ENCODE measurements at regions not wholly inside any gene's neighbourhood (a gene's known extent, or its start where the extent isn't known, plus 50 kb on each side); places are given as distances from the start of the nearest gene placed in this dataset.

DNA sequence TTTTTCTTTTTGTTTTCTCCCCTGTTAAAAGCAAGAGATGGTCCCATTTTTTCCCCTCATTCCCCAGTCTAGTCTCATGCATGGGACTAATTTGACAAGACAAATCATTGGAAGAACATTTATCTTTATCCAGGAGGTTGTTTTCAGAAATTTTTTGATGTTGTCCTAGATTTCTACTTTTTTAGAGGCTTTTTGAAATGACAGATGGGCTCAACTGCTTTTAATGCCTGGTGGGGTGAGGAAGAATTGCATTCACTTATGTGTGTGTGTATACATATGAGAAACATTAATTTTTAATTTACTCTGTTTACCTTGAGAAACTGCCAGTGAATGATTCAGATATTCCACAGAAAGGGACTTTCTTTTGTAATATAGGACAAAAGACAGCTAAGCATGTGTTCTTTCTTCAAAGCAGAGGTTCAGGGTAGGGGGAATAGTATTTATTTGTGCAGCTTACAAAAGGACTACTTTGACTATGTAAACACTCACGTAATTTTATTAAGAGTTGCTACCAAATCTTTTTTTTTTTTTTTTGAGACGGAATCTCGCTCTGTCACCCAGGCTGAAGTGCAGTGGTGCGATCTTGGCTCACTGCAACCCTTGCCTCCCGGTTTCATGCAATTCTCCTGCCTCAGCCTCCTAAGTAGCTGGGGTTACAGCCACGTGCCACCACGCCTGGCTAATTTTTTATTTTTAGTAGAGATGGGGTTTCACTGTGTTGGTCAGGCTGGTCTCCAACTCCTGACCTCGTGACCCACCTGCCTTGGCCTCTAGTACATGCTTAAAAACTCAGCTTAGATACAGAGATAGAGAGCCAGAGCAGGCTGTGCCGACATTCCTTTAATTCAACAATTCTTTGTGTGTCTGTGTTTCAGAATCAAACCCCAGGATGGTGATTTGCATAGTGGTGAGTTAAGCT lies 130.1 kb upstream of the RARB start:
- H3K4me1 ChIP-seq, result peaks cover 0 to 14% (median 5%) of the 10 kb centered on the region in 4 donors
- no peak overlapping the region for H3K4me3 ChIP-seq
- H3K27me3 ChIP-seq, result no peaks in the 10 kb centered on the region
- no peaks in the 10 kb centered on the region for H3K36me3 ChIP-seq
- intact Hi-C loops (cut with DNase I), result no loop called here
- DNase-seq (ENCODE audit: extremely low spot score), result no peak
- no peaks in the 10 kb centered on the region for H3K9me3 ChIP-seq
- no peak overlapping the region for H3K27ac ChIP-seq (replicated peaks in 1 of 4)
- 76% methylated on average over 9 of the region's 9 CpGs for WGBS
- TF ChIP-seq POLR2AphosphoS5 (IDR thresholded peaks at IDR 0.05), result no peak
- TF ChIP-seq, protein P1, sequence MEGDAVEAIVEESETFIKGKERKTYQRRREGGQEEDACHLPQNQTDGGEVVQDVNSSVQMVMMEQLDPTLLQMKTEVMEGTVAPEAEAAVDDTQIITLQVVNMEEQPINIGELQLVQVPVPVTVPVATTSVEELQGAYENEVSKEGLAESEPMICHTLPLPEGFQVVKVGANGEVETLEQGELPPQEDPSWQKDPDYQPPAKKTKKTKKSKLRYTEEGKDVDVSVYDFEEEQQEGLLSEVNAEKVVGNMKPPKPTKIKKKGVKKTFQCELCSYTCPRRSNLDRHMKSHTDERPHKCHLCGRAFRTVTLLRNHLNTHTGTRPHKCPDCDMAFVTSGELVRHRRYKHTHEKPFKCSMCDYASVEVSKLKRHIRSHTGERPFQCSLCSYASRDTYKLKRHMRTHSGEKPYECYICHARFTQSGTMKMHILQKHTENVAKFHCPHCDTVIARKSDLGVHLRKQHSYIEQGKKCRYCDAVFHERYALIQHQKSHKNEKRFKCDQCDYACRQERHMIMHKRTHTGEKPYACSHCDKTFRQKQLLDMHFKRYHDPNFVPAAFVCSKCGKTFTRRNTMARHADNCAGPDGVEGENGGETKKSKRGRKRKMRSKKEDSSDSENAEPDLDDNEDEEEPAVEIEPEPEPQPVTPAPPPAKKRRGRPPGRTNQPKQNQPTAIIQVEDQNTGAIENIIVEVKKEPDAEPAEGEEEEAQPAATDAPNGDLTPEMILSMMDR (IDR thresholded peaks at IDR 0.05), result no peak
- no peak for TF ChIP-seq EP300 (IDR thresholded peaks at IDR 0.05)
- no peak for TF ChIP-seq POLR2A (IDR thresholded peaks at IDR 0.05; ENCODE audit: low read depth)

DNA sequence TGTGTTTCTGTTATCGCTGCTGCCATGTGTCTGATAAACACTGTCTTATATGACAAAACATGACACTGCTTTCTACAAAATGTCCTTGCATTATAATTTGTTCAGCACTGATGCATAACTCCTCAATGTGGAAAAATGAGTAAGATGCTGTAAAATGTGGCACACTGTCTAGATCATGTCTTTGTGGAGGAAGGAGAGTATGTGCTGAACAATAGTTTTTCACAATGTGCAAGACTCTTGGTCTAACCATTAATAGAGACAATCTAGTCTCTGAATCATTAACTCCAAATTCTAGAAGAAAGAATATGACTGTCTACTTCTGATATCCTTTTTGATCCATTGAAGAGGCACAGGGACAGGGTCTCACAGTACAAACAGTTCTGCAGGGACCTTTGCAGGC lies 127.9 kb upstream of the RARB start:
- no peaks in the 10 kb centered on the region for H3K27me3 ChIP-seq
- no peaks in the 10 kb centered on the region for H3K36me3 ChIP-seq
- no peak for DNase-seq (ENCODE audit: extremely low spot score)
- intact Hi-C loops (cut with DNase I), result no loop called here
- H3K27ac ChIP-seq (replicated peaks in 1 of 4), result no peak overlapping the region
- no peak for TF ChIP-seq POLR2A (IDR thresholded peaks at IDR 0.05; ENCODE audit: low read depth)
- no peak for TF ChIP-seq POLR2AphosphoS5 (IDR thresholded peaks at IDR 0.05)
- no peak for TF ChIP-seq EP300 (IDR thresholded peaks at IDR 0.05)
- TF ChIP-seq, protein P1 (IDR thresholded peaks at IDR 0.05), result no peak
- peaks cover 0 to 8% (median 0%) of the 10 kb centered on the region in 4 donors for H3K4me1 ChIP-seq
- 93% methylated on average over 1 of the region's 1 CpG for WGBS
- no peak overlapping the region for H3K4me3 ChIP-seq
- H3K9me3 ChIP-seq, result no peaks in the 10 kb centered on the region

DNA sequence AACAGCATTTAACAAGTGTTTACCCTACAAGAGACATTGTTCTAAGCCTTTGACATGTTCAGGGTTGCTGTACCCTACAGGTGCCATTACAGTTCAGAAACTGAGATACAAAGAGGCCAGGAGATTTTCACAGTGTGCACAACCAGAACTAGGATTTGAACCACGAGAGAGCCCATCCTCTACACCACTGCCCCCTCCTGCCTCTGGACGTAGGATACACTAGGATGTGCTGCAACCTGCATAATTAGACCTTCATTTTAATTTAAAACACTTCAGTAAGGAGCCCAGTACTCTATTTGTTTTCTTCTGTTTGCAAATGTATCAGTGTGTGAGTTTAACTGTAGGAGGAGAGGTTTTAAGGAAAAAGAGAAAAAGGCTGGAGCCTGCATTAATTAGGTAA lies 123.1 kb upstream of the RARB start:
- Histone ChIP-seq H3K36me3 (no peaks in the 10 kb centered on the region), H3K9me3 (no peaks in the 10 kb centered on the region), H3K4me3 (no peak overlapping the region), H3K27me3 (no peaks in the 10 kb centered on the region), H3K27ac (replicated peaks in 1 of 4) (no peak overlapping the region), H3K4me1 (no peaks in the 10 kb centered on the region)
- TF ChIP-seq, protein P1 (IDR thresholded peaks at IDR 0.05), result no peak
- TF ChIP-seq POLR2AphosphoS5 (IDR thresholded peaks at IDR 0.05) (no peak), POLR2A (IDR thresholded peaks at IDR 0.05; ENCODE audit: low read depth) (no peak), EP300 (IDR thresholded peaks at IDR 0.05) (no peak)
- no peak for DNase-seq (ENCODE audit: extremely low spot score)
- intact Hi-C loops (cut with DNase I), result no loop called here
- 83% methylated on average over 2 of the region's 2 CpGs for WGBS

DNA sequence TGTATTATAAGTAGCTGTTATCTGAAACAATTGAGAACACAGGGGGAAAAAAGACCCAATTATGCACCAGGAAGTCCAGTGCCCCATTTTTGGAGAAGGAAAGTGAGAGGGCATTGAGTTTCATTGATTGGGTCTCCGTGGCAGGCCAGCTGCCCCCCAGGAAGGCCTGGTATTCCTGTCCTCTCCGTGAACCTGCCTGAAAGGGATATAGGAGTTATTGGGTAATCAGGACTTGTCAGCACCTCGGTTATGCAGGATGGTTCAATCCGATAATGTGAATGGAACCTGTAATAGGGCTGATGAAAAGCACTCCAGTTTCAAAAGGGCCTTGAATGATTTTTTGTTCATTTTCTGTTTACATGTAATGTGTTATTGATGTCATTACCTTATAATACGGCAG lies 122.0 kb upstream of the RARB start:
- Histone ChIP-seq H3K36me3 (no peaks in the 10 kb centered on the region), H3K9me3 (no peaks in the 10 kb centered on the region), H3K4me1 (no peaks in the 10 kb centered on the region), H3K27ac (replicated peaks in 1 of 4) (no peak overlapping the region), H3K4me3 (no peak overlapping the region), H3K27me3 (no peaks in the 10 kb centered on the region)
- WGBS, result 70% methylated on average over 5 of the region's 5 CpGs
- TF ChIP-seq, protein P1 (IDR thresholded peaks at IDR 0.05), result no peak
- TF ChIP-seq POLR2A (IDR thresholded peaks at IDR 0.05; ENCODE audit: low read depth) (no peak), EP300 (IDR thresholded peaks at IDR 0.05) (no peak), POLR2AphosphoS5 (IDR thresholded peaks at IDR 0.05) (no peak)
- intact Hi-C loops (cut with DNase I), result no loop called here
- DNase-seq (ENCODE audit: extremely low spot score), result no peak

Measured in esophagus muscularis mucosa (tissue), 4 donors.